WTC11 (cell line): ENCODE measurements at regions not wholly inside any gene's neighbourhood (a gene's known extent, or its start where the extent isn't known, plus 50 kb on each side); places are given as distances from the start of the nearest gene placed in this dataset.
A peak's percentile ranks its signal among the peaks of the same experiment; 100 is the strongest.

Experiments used
- ATAC-seq: fragments of 200-7000 bp; cut with Tn5 transposase; 2 replicates; pipeline ENCODE4 v1.10.0; 2021; ENCODE audit warnings: mild to moderate bottlenecking, moderate library complexity
- CTCF ChIA-PET: fragments of 300-600 bp; sonication (Branson Sonifier 250); formaldehyde crosslinking; loops from one replicate; lab custom pipeline; 2021; ENCODE audit warnings: antibody characterized with exemption; lab: Charles Lee
- POLR2A ChIA-PET: fragments of 350-600 bp; sonication (Branson Sonifier 250); formaldehyde crosslinking; loops from one replicate; lab custom pipeline; 2021; ENCODE audit warnings: antibody characterized with exemption; lab: Charles Lee
- DNase-seq: peaks from one replicate; pipeline ENCODE4 v3.0.0; 2021; ENCODE audit warnings: low spot score
- H3K27ac Mint-ChIP-seq: 2 replicates; pipeline ENCODE4 v1.8.0; 2021; ENCODE audit warnings: mixed read lengths
- H3K27me3 Mint-ChIP-seq: 2 replicates; pipeline ENCODE4 v1.8.0; 2021; ENCODE audit warnings: low read depth, mild to moderate bottlenecking, moderate library complexity, mixed read lengths
- H3K36me3 Mint-ChIP-seq: 2 replicates; pipeline ENCODE4 v1.8.0; 2021; ENCODE audit warnings: mixed read lengths
- H3K4me1 Mint-ChIP-seq: 2 replicates; pipeline ENCODE4 v1.8.0; 2022; ENCODE audit warnings: mixed read lengths
- H3K4me3 Mint-ChIP-seq: 2 replicates; pipeline ENCODE4 v1.8.0; 2021; ENCODE audit warnings: mild to moderate bottlenecking, moderate library complexity, mixed read lengths
- H3K9me3 Mint-ChIP-seq: 2 replicates; pipeline ENCODE4 v1.8.0; 2021; ENCODE audit warnings: mixed read lengths
- GTF2I ChIP-seq: fragments of 250-450 bp; sonication (Bioruptor Pico); conservative IDR thresholded peaks from 2 replicates; pipeline ENCODE4 v1.4.0; 2021; ENCODE audit warnings: mild to moderate bottlenecking
- MXD4 ChIP-seq: fragments of 250-450 bp; sonication (Bioruptor Pico); IDR thresholded peaks from 2 replicates; pipeline ENCODE4 v1.8.0; 2021; ENCODE audit warnings: mild to moderate bottlenecking, moderate library complexity, borderline replicate concordance
- MYBL2 ChIP-seq: sonication (generic); formaldehyde crosslinking; IDR thresholded peaks from 2 replicates; pipeline ENCODE4 v1.8.1; 2023; ENCODE audit warnings: mild to moderate bottlenecking, moderate library complexity, missing genetic modification reagents
- NFYB ChIP-seq: sonication (generic); formaldehyde crosslinking; conservative IDR thresholded peaks from 2 replicates; pipeline ENCODE4 v1.8.0; 2022; ENCODE audit warnings: low read depth, missing genetic modification reagents
- NR2C2 ChIP-seq: sonication (generic); formaldehyde crosslinking; IDR thresholded peaks from 2 replicates; pipeline ENCODE4 v1.8.0; 2022; ENCODE audit warnings: mild to moderate bottlenecking, missing genetic modification reagents
- TCF7 ChIP-seq: sonication (generic); formaldehyde crosslinking; IDR thresholded peaks from 2 replicates; pipeline ENCODE4 v1.8.0; 2022; ENCODE audit warnings: mild to moderate bottlenecking, low read depth, missing genetic modification reagents, moderate library complexity
- TP53 ChIP-seq: sonication (generic); formaldehyde crosslinking; IDR thresholded peaks from 2 replicates; pipeline ENCODE4 v1.8.1; 2023; ENCODE audit warnings: mild to moderate bottlenecking, missing genetic modification reagents
- ZNF263 ChIP-seq: sonication (generic); formaldehyde crosslinking; IDR thresholded peaks from 2 replicates; pipeline ENCODE4 v1.8.1; 2022; ENCODE audit warnings: low read depth, mild to moderate bottlenecking, moderate library complexity, missing genetic modification reagents
- ZNF317 ChIP-seq: sonication (generic); formaldehyde crosslinking; IDR thresholded peaks from 2 replicates; pipeline ENCODE4 v1.8.1; 2023; ENCODE audit warnings: low read depth, mild to moderate bottlenecking, moderate library complexity, missing genetic modification reagents, borderline replicate concordance
- ZNF416 ChIP-seq: fragments of 250-450 bp; sonication (Bioruptor Pico); IDR thresholded peaks from 2 replicates; pipeline ENCODE4 v1.9.0; 2021; ENCODE audit warnings: mild to moderate bottlenecking, inconsistent platforms
- ZNF423 ChIP-seq: fragments of 250-450 bp; sonication (Bioruptor Pico); IDR thresholded peaks from 2 replicates; pipeline ENCODE4 v2.1.2; 2022; ENCODE audit warnings: mild to moderate bottlenecking, moderate library complexity
- TF ChIP-seq, protein P1 (sequence below): sonication (generic); formaldehyde crosslinking; IDR thresholded peaks from 2 replicates; pipeline ENCODE4 v1.8.1; 2023; ENCODE audit warnings: mild to moderate bottlenecking, missing genetic modification reagents
- TF ChIP-seq, protein P2 (sequence below): sonication (generic); formaldehyde crosslinking; IDR thresholded peaks from 2 replicates; pipeline ENCODE4 v1.8.0; 2022; ENCODE audit warnings: mild to moderate bottlenecking, missing genetic modification reagents
- TF ChIP-seq, protein P3 (sequence below): fragments of 250-450 bp; sonication (Bioruptor Pico); IDR thresholded peaks from 2 replicates; pipeline ENCODE4 v1.9.0; 2021; ENCODE audit warnings: mild to moderate bottlenecking
- TF ChIP-seq, protein P4 (sequence below): sonication (generic); formaldehyde crosslinking; IDR thresholded peaks from 2 replicates; pipeline ENCODE4 v1.8.1; 2023; ENCODE audit warnings: mild to moderate bottlenecking, missing genetic modification reagents, moderate library complexity
- TF ChIP-seq, protein P5 (sequence below): fragments of 200-600 bp; IDR thresholded peaks from 2 replicates; pipeline ENCODE4 v1.8.0; 2022; ENCODE audit warnings: antibody characterized with exemption

DNA sequence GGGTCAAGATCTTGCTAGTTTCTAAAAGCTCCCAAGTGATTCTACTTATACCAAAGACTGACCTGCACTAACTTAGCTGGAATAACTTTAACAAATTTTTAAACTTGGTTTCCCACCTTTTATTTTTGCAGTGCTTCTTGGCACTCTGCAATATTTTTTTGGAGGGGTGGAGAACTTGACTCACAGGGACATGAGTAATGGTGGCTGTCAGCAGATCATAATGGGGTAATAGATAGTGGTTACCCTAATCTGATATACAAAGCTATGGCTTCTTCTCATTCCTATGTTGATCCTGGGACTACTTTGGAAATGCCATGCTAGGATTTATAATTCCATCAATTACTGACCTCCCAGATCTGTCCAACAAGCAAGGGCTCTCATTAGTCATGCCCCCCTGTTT is 295.7 kb downstream of the GPAT3 start (continued):
- TF ChIP-seq, protein P1, sequence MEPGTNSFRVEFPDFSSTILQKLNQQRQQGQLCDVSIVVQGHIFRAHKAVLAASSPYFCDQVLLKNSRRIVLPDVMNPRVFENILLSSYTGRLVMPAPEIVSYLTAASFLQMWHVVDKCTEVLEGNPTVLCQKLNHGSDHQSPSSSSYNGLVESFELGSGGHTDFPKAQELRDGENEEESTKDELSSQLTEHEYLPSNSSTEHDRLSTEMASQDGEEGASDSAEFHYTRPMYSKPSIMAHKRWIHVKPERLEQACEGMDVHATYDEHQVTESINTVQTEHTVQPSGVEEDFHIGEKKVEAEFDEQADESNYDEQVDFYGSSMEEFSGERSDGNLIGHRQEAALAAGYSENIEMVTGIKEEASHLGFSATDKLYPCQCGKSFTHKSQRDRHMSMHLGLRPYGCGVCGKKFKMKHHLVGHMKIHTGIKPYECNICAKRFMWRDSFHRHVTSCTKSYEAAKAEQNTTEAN, result no peak
- TF ChIP-seq, protein P2, sequence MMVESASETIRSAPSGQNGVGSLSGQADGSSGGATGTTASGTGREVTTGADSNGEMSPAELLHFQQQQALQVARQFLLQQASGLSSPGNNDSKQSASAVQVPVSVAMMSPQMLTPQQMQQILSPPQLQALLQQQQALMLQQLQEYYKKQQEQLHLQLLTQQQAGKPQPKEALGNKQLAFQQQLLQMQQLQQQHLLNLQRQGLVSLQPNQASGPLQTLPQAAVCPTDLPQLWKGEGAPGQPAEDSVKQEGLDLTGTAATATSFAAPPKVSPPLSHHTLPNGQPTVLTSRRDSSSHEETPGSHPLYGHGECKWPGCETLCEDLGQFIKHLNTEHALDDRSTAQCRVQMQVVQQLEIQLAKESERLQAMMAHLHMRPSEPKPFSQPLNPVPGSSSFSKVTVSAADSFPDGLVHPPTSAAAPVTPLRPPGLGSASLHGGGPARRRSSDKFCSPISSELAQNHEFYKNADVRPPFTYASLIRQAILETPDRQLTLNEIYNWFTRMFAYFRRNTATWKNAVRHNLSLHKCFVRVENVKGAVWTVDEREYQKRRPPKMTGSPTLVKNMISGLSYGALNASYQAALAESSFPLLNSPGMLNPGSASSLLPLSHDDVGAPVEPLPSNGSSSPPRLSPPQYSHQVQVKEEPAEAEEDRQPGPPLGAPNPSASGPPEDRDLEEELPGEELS (CRISPR knock-in tag), result no peak
- TF ChIP-seq MXD4 (CRISPR knock-in tag), result no peak

DNA sequence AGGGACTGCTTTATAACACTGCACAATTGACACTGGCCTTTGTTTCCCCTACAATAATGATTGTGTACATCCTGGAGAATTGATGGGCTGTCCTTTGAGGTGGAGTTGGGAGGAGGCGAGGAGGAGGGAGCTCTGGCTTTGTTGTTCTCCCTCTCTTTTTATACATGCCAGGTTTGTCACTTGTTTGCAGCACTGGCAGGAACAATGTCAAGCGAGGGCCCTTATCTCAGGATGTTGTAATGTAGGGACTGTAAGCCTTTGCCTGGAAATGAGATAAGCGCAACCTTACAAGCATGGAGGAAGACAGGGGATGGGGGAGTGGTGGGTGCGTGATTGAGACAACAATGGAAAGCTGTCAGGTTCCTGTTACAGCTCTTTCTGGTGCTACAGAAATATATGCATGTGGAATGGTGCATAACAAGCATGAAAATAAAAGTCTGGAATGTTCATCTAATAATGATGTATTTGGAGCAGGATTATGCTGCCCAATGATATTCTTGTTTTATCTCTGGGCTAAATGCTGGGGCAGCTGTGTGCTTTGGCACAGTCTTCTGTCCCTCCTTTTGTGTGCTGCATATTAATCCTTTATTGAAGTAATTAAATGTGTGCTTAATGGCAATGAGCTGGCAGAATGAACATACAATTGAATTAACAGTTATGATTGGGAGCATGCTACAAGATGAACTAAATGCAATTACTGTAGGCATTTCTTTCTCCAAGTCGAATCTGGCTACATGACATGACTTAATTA is 294.4 kb downstream of the GPAT3 start:
- H3K36me3 Mint-ChIP-seq, result peaks cover 4% of the 10 kb centered on the region
- POLR2A ChIA-PET, result no interaction called here
- no peaks in the 10 kb centered on the region for H3K27me3 Mint-ChIP-seq
- no peaks in the 10 kb centered on the region for H3K4me1 Mint-ChIP-seq
- TF ChIP-seq TP53 (CRISPR knock-in tag), result no peak
- H3K9me3 Mint-ChIP-seq, result peaks cover 9% of the 10 kb centered on the region
- DNase-seq (no peak), ATAC-seq (no peak)
- H3K4me3 Mint-ChIP-seq, result no peak overlapping the region
- H3K27ac Mint-ChIP-seq, result no peak overlapping the region
- CTCF ChIA-PET, result interaction anchor here (0.6 to 1.2 kb wide), 2 partner anchors 28 to 59 kb away, joined by 4 to 5 read pairs; no protein-coding TSS in a partner anchor

DNA sequence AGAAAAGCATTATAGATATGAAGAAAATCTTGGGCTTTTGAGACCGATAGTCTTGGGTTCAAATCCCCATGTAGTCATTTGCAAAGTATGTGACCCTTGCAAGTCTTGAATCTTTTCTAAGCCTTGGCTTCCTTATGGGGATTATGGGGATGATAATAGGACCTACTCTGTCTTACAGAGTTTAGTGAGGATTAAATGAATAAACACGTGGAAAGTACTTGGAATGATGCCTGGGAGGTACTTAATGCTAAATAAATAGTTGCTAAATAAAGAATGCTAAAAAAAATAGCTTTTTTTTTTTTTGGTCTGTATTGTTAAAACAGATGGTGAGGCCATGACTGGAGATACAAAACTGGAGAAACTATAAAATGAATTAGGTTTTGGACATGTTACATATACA is 292.7 kb downstream of the GPAT3 start:
- POLR2A ChIA-PET, result no interaction called here
- Mint-ChIP-seq H3K4me3 (no peak overlapping the region), H3K4me1 (no peaks in the 10 kb centered on the region), H3K27me3 (no peaks in the 10 kb centered on the region), H3K9me3 (peaks cover 16% of the 10 kb centered on the region), H3K36me3 (peaks cover 4% of the 10 kb centered on the region), H3K27ac (no peak overlapping the region)
- TF ChIP-seq, protein P3, sequence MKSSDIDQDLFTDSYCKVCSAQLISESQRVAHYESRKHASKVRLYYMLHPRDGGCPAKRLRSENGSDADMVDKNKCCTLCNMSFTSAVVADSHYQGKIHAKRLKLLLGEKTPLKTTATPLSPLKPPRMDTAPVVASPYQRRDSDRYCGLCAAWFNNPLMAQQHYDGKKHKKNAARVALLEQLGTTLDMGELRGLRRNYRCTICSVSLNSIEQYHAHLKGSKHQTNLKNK (CRISPR knock-in tag), result no peak
- TF ChIP-seq, protein P4, sequence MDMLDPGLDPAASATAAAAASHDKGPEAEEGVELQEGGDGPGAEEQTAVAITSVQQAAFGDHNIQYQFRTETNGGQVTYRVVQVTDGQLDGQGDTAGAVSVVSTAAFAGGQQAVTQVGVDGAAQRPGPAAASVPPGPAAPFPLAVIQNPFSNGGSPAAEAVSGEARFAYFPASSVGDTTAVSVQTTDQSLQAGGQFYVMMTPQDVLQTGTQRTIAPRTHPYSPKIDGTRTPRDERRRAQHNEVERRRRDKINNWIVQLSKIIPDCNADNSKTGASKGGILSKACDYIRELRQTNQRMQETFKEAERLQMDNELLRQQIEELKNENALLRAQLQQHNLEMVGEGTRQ, result no peak
- TF ChIP-seq ZNF416 (CRISPR knock-in tag) (no peak), ZNF423 (no peak), GTF2I (no peak), TCF7 (CRISPR knock-in tag) (no peak), ZNF317 (no peak)
- TF ChIP-seq, protein P5, sequence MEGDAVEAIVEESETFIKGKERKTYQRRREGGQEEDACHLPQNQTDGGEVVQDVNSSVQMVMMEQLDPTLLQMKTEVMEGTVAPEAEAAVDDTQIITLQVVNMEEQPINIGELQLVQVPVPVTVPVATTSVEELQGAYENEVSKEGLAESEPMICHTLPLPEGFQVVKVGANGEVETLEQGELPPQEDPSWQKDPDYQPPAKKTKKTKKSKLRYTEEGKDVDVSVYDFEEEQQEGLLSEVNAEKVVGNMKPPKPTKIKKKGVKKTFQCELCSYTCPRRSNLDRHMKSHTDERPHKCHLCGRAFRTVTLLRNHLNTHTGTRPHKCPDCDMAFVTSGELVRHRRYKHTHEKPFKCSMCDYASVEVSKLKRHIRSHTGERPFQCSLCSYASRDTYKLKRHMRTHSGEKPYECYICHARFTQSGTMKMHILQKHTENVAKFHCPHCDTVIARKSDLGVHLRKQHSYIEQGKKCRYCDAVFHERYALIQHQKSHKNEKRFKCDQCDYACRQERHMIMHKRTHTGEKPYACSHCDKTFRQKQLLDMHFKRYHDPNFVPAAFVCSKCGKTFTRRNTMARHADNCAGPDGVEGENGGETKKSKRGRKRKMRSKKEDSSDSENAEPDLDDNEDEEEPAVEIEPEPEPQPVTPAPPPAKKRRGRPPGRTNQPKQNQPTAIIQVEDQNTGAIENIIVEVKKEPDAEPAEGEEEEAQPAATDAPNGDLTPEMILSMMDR, result no peak
- no peak for ATAC-seq
- no peak for DNase-seq
- CTCF ChIA-PET, result no interaction called here

DNA sequence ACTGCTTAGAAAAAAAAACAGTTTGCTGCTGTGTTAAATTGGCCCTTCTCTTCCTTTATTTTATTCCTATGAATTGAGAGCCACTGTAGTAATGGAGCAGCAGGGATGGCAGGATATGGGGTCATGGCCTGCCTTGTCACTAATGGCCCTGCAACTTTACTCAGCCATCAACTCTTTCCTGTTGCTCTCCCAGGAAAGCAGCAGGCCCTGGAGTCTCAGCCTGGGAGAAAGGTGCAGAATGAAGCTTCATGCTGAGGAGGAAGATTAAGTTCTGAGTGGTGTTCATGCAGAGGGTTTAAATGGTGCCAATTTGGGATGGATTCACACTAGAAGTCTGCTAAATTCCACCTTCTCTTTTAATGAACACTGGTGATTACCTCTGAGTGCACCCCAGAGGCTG is 285.6 kb downstream of the GPAT3 start:
- Mint-ChIP-seq H3K27me3 (no peaks in the 10 kb centered on the region), H3K4me3 (no peak overlapping the region), H3K27ac (no peak overlapping the region), H3K4me1 (peaks cover 15% of the 10 kb centered on the region), H3K9me3 (peaks cover 33% of the 10 kb centered on the region), H3K36me3 (peaks cover 22% of the 10 kb centered on the region)
- peak; percentile 78 for ATAC-seq
- no peak for DNase-seq
- ChIA-PET POLR2A (no interaction called here), CTCF (no interaction called here)
- TF ChIP-seq, protein P5, result no peak
- TF ChIP-seq MYBL2 (CRISPR knock-in tag) (no peak), NR2C2 (CRISPR knock-in tag) (no peak), ZNF263 (CRISPR knock-in tag) (no peak), NFYB (CRISPR knock-in tag) (no peak)
- TF ChIP-seq, protein P2 (CRISPR knock-in tag), result no peak
